ENCODE measurements at regions not wholly inside any gene's neighbourhood (a gene's known extent, or its start where the extent isn't known, plus 50 kb on each side); places are given as distances from the start of the nearest gene placed in this dataset.

DNA sequence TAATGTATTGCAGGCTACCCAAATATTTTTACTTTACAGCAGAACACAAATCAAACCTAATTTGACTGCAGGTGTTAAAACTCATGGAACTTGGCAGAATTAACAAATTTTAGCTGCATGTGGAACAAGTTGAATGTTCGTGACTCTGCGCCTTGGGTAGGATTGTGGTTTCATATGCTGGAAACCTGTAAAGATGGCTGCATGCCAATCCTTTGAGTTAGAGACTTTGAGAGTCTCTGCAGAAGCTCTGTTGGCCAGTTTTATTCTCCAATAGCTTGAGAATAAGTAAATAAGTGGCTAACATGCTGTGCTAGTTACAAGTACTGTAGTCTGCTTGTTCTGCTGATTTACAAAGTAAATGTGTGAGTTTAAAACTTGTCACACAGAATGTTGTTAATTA is 77.8 kb downstream of the PDE6H start:
- TF ChIP-seq EZH2 (IDR thresholded peaks at IDR 0.05; ENCODE audit: low read depth) (no peak), CTCF (conservative IDR thresholded peaks at IDR 0.05) (no peak)
